H9 (cell line): ENCODE measurements at regions not wholly inside any gene's neighbourhood (a gene's known extent, or its start where the extent isn't known, plus 50 kb on each side); places are given as distances from the start of the nearest gene placed in this dataset.

Experiments
- DNase-seq: peaks from one replicate; pipeline ENCODE4 v3.0.0-alpha.2; 2017
- H2AFZ ChIP-seq: one replicate; pipeline ENCODE4 v1.6.1; 2013; ENCODE audit warnings: mild to moderate bottlenecking, low read length, control low read depth, moderate library complexity
- H2AK5ac ChIP-seq: 2 replicates; pipeline ENCODE4 v1.6.1; 2013; ENCODE audit warnings: low read length, control low read depth, mixed read lengths; ENCODE audit not compliant: insufficient read length
- H2BK120ac ChIP-seq: one replicate; pipeline ENCODE4 v1.6.1; 2013; ENCODE audit warnings: low read depth, mild to moderate bottlenecking, low read length, control low read depth, inconsistent platforms; ENCODE audit not compliant: poor library complexity, severe bottlenecking
- H2BK12ac ChIP-seq: 2 replicates; pipeline ENCODE4 v1.6.1; 2013; ENCODE audit warnings: low read length, control low read depth, mixed read lengths, low read depth; ENCODE audit not compliant: insufficient read length
- H2BK15ac ChIP-seq: 2 replicates; pipeline ENCODE4 v1.6.1; 2013; ENCODE audit warnings: low read depth, low read length, control low read depth
- H2BK20ac ChIP-seq: one replicate; pipeline ENCODE4 v1.6.1; 2013; ENCODE audit warnings: low read depth, mild to moderate bottlenecking, low read length, control low read depth, inconsistent platforms; ENCODE audit not compliant: poor library complexity, severe bottlenecking
- H2BK5ac ChIP-seq: 2 replicates; pipeline ENCODE4 v1.6.1; 2013; ENCODE audit warnings: low read length, control low read depth, mixed read lengths; ENCODE audit not compliant: insufficient read length
- H3K14ac ChIP-seq: 2 replicates; pipeline ENCODE4 v1.6.1; 2013; ENCODE audit warnings: low read length, control low read depth; ENCODE audit not compliant: insufficient read depth
- H3K18ac ChIP-seq: 2 replicates; pipeline ENCODE4 v1.6.1; 2013; ENCODE audit warnings: low read depth, mild to moderate bottlenecking, mixed read lengths, low read length, control low read depth; ENCODE audit not compliant: insufficient read length
- H3K23ac ChIP-seq: 2 replicates; pipeline ENCODE4 v1.6.1; 2013; ENCODE audit warnings: low read length, control low read depth, mixed read lengths, low read depth; ENCODE audit not compliant: insufficient read length
- H3K23me2 ChIP-seq: 2 replicates; pipeline ENCODE4 v1.6.1; 2013; ENCODE audit warnings: low read depth, mild to moderate bottlenecking, mixed read lengths, low read length, control low read depth; ENCODE audit not compliant: insufficient read length, poor library complexity, severe bottlenecking
- H3K27ac ChIP-seq: 2 replicates; pipeline ENCODE4 v1.5.1; 2013; ENCODE audit warnings: low read length, control low read depth, mixed read lengths, low read depth; ENCODE audit not compliant: insufficient read length
- H3K27me3 ChIP-seq: 2 replicates; pipeline ENCODE4 v1.6.1; 2013; ENCODE audit warnings: low read length, control low read depth, inconsistent platforms; ENCODE audit not compliant: insufficient read depth
- H3K4ac ChIP-seq: 2 replicates; pipeline ENCODE4 v1.6.1; 2013; ENCODE audit warnings: low read depth, mild to moderate bottlenecking, control low read depth, inconsistent platforms, low read length, moderate library complexity
- H3K4me1 ChIP-seq: 2 replicates; pipeline ENCODE4 v1.6.1; 2013; ENCODE audit warnings: low read length, control low read depth, inconsistent platforms; ENCODE audit not compliant: insufficient read depth
- H3K4me2 ChIP-seq: 2 replicates; pipeline ENCODE4 v1.6.1; 2013; ENCODE audit warnings: low read length, control low read depth, mixed read lengths; ENCODE audit not compliant: insufficient read length, insufficient read depth
- H3K56ac ChIP-seq: 2 replicates; pipeline ENCODE4 v1.6.1; 2013; ENCODE audit warnings: low read depth, mild to moderate bottlenecking, mixed read lengths, low read length, control low read depth; ENCODE audit not compliant: insufficient read length
- H3K79me1 ChIP-seq: 2 replicates; pipeline ENCODE4 v1.6.1; 2013; ENCODE audit warnings: low read depth, mild to moderate bottlenecking, moderate library complexity, low read length, control low read depth, inconsistent platforms; ENCODE audit not compliant: insufficient read depth, poor library complexity, severe bottlenecking
- H3K79me2 ChIP-seq: 2 replicates; pipeline ENCODE4 v1.6.1; 2013; ENCODE audit warnings: low read length, control low read depth, inconsistent platforms; ENCODE audit not compliant: insufficient read depth
- H3K9ac ChIP-seq: 2 replicates; pipeline ENCODE4 v1.6.1; 2013; ENCODE audit warnings: low read length, control low read depth, mixed read lengths; ENCODE audit not compliant: insufficient read length; ENCODE audit errors: extremely low read depth
- H3K9me3 ChIP-seq: one replicate; pipeline ENCODE4 v1.6.1; 2013; ENCODE audit warnings: low read depth, low read length, inconsistent platforms; ENCODE audit not compliant: control insufficient read depth
- H3T11ph ChIP-seq: one replicate; pipeline ENCODE4 v1.6.1; 2013; ENCODE audit warnings: mild to moderate bottlenecking, low read length, control low read depth, inconsistent platforms
- H4K20me1 ChIP-seq: one replicate; pipeline ENCODE4 v1.6.1; 2013; ENCODE audit not compliant: control insufficient read depth, insufficient read length, insufficient read depth
- H4K5ac ChIP-seq: 2 replicates; pipeline ENCODE4 v1.6.1; 2013; ENCODE audit warnings: low read depth, mild to moderate bottlenecking, mixed read lengths, low read length, control low read depth; ENCODE audit not compliant: insufficient read length
- H4K8ac ChIP-seq: replicated peaks from 2 replicates; pipeline ENCODE4 v1.6.1; 2013; ENCODE audit warnings: low read length, control low read depth, mixed read lengths, low read depth; ENCODE audit not compliant: insufficient read length
- H4K91ac ChIP-seq: 2 replicates; pipeline ENCODE4 v1.6.1; 2013; ENCODE audit warnings: low read depth, mild to moderate bottlenecking, moderate library complexity, mixed read lengths, low read length, control low read depth; ENCODE audit not compliant: insufficient read length
- H3K27ac Mint-ChIP-seq, 3 experiments: 2 replicates in 2 of 3; 3 replicates in 1 of 3; pipeline ENCODE4 v1.8.0; 2020 to 2021; ENCODE audit warnings: mixed read lengths in 3 of 3, mild to moderate bottlenecking in 1 of 3, moderate library complexity in 1 of 3
- H3K27me3 Mint-ChIP-seq: 2 replicates; pipeline ENCODE4 v1.8.0; 2021; ENCODE audit warnings: low read depth, mild to moderate bottlenecking, moderate library complexity, mixed read lengths
- H3K36me3 Mint-ChIP-seq, 3 experiments: 2 replicates in 2 of 3; 3 replicates in 1 of 3; pipeline ENCODE4 v1.8.0; 2020 to 2021; ENCODE audit warnings: low read depth in 3 of 3, mixed read lengths in 3 of 3; ENCODE audit not compliant: insufficient read depth in 1 of 3
- H3K4me1 Mint-ChIP-seq, 2 experiments: 2 replicates each; pipeline ENCODE4 v1.8.0; 2020; ENCODE audit warnings: mixed read lengths in 2 of 2
- H3K4me3 Mint-ChIP-seq, 2 experiments: 2 replicates in 1 of 2; 3 replicates in 1 of 2; pipeline ENCODE4 v1.8.0; 2020 to 2021; ENCODE audit warnings: mild to moderate bottlenecking in 2 of 2, mixed read lengths in 2 of 2, moderate library complexity in 1 of 2
- H3K9me3 Mint-ChIP-seq, 2 experiments: 2 replicates in 1 of 2; 3 replicates in 1 of 2; pipeline ENCODE4 v1.8.0; 2020; ENCODE audit warnings: mild to moderate bottlenecking in 2 of 2, mixed read lengths in 2 of 2, moderate library complexity in 1 of 2
- WGBS: extraction: QIAGEN DNeasy Blood & Tissue Kit; methylation state at CpG from one replicate; pipeline ENCODE4 v1.1.7; 2013; ENCODE audit warnings: missing lambda C conversion rate, low lambda C conversion rate, mixed read lengths; ENCODE audit not compliant: insufficient read length; ENCODE audit errors: extremely low coverage; 5-methylcytosine and 5-hydroxymethylcytosine counted together
- TF ChIP-seq, protein P1 (sequence below): fragments of 200-600 bp; sonication (generic); conservative IDR thresholded peaks from 3 replicates; pipeline ENCODE4 v1.8.0; 2021; ENCODE audit warnings: antibody characterized with exemption, mild to moderate bottlenecking

DNA sequence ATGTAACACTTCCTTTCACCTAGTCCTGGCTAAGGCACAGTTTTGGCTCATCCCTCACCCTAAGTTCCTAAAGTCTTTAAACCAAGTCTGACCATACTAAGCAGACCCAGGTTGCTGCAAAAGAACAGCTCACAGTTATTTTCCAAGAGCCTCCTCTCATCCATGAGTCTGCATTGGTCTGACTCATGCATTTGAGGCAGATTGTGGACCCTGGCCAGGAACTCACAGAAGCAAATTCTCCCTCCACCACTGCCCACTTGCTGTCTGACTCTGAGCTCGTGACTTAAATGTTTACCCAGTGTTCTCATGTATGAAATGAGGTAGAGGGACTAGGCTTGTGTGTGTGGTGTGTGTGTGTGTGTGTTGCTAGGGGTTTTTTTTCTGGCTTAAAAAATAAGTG, 1272.8 kb downstream of the TYW1 start:
- peaks cover 9 to 24% (median 22%) of the 10 kb centered on the region in 3 experiments for H3K36me3 Mint-ChIP-seq
- Histone ChIP-seq H3K56ac (no peak overlapping the region), H3K27me3 (no peaks in the 10 kb centered on the region), H3K79me2 (no peaks in the 10 kb centered on the region), H3K18ac (no peak overlapping the region), H3K4me2 (no peak overlapping the region), H3K14ac (no peak overlapping the region), H3K23ac (no peak overlapping the region), H2AFZ (no peak overlapping the region), H4K20me1 (no peaks in the 10 kb centered on the region), H2AK5ac (no peak overlapping the region), H2BK5ac (no peak overlapping the region), H2BK12ac (no peak overlapping the region), H4K5ac (no peak overlapping the region), H3K79me1 (no peaks in the 10 kb centered on the region), H2BK15ac (no peak overlapping the region), H3K23me2 (no peaks in the 10 kb centered on the region), H2BK20ac (no peak overlapping the region), H2BK120ac (no peak overlapping the region), H3K9ac (no peak overlapping the region), H3K9me3 (peaks cover 7% of the 10 kb centered on the region), H3K27ac (no peak overlapping the region), H3K4me1 (peaks cover 2% of the 10 kb centered on the region; the same call in 1 of the 2 replicates), H4K91ac (no peak overlapping the region), H3K4ac (no peak overlapping the region), H4K8ac (no peak overlapping the region), H3T11ph (no peak overlapping the region)
- H3K9me3 Mint-ChIP-seq = peaks cover 26 to 33% of the 10 kb centered on the region in 2 experiments
- peaks cover 1 to 2% of the 10 kb centered on the region in 2 experiments; a peak in 3 of 4 replicates for H3K4me1 Mint-ChIP-seq
- WGBS = no CpG with 5 or more reads among the region's 1 CpG
- H3K4me3 Mint-ChIP-seq = no peak overlapping the region
- peaks cover 1% of the 10 kb centered on the region; the same call in 1 of the 2 replicates for H3K27me3 Mint-ChIP-seq
- TF ChIP-seq, protein P1, sequence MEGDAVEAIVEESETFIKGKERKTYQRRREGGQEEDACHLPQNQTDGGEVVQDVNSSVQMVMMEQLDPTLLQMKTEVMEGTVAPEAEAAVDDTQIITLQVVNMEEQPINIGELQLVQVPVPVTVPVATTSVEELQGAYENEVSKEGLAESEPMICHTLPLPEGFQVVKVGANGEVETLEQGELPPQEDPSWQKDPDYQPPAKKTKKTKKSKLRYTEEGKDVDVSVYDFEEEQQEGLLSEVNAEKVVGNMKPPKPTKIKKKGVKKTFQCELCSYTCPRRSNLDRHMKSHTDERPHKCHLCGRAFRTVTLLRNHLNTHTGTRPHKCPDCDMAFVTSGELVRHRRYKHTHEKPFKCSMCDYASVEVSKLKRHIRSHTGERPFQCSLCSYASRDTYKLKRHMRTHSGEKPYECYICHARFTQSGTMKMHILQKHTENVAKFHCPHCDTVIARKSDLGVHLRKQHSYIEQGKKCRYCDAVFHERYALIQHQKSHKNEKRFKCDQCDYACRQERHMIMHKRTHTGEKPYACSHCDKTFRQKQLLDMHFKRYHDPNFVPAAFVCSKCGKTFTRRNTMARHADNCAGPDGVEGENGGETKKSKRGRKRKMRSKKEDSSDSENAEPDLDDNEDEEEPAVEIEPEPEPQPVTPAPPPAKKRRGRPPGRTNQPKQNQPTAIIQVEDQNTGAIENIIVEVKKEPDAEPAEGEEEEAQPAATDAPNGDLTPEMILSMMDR = no peak
- DNase-seq = no peak
- H3K27ac Mint-ChIP-seq = no peak overlapping the region
